ENCODE measurements at regions not wholly inside any gene's neighbourhood (a gene's known extent, or its start where the extent isn't known, plus 50 kb on each side); places are given as distances from the start of the nearest gene placed in this dataset.

- no peak for DNase-seq (ENCODE audit: missing footprints)
- no peak for ATAC-seq
- intact Hi-C loops (cut with DNase I): no loop called here
These were observed 76.1 kb upstream of the GAP43 start for GRCh38 chr3:115547207-115547606.

DNA sequence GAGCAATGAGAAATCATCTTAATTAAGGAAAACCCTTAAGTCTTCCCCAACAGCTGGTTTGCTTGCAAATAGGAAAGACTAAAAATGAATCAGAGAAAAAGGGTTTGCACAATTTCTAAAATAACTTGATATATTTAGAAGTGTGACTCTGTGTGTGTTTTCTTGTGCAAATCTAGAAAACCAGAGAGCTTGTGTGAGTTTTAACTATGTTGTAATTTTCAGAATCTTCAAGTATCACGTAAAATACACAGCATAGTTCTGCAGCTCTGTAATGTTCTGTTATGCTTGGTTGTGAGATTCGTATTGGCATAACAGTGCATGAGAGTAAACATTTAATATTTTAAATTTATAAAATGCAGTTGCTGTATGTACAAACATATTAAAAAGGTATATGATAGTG lies 74.7 kb upstream of the GAP43 start:
- DNase-seq (ENCODE audit: missing footprints): no peak
- no peak for ATAC-seq
- intact Hi-C loops (cut with DNase I): no loop called here

DNA sequence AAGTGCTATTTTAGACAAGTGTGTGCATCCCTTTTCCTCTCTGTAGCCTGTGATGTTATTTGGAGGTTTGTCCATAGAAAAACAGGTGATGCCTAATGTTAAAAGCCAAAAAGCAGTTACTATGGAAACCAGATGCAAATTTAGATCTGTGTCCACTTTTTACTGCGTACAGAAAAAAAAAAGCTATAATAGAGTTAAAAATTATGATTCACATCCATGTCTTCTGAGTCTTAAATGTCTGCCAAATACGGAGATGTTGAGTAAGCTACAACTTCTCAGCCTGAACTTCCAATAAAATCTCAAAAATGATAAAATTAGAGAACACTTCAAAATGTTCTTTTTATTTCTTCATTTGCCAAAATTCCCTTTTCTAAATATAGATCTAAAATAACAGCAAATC lies 74.2 kb upstream of the GAP43 start:
- intact Hi-C loops (cut with DNase I): no loop called here
- no peak for ATAC-seq
- DNase-seq (ENCODE audit: missing footprints): no peak

GRCh38 chr3:115550285-115550761 lies 73.0 kb upstream of the GAP43 start:
- no peak for DNase-seq (ENCODE audit: missing footprints)
- peak; percentile 81 for ATAC-seq
- intact Hi-C loops (cut with DNase I): no loop called here

- ATAC-seq (no peak), DNase-seq (ENCODE audit: missing footprints) (no peak)
- intact Hi-C loops (cut with DNase I): no loop called here
These were observed 72.3 kb upstream of the GAP43 start for GRCh38 chr3:115551016-115551415.

- no peak for ATAC-seq
- intact Hi-C loops (cut with DNase I): no loop called here
- no peak for DNase-seq (ENCODE audit: missing footprints)
These were observed 71.3 kb upstream of the GAP43 start for GRCh38 chr3:115552007-115552406.

GRCh38 chr3:115553796-115554486 lies 69.4 kb upstream of the GAP43 start:
- intact Hi-C loops (cut with DNase I): no loop called here
- DNase-seq (ENCODE audit: missing footprints): no peak
- no peak for ATAC-seq

DNA sequence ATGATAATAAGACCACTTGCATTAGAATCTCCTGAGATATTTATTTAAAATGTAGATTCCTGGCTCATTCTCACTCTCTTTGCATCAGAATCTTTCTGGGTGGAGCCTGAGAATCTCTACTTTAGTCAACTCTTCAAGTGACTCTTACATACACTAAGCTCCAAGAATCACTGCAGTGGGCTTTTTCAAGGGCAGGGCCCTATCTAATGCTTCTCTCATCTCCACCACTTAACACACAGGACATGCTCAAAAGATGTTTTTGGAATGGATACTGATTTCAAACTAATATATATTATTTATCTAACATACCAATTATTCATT lies 68.9 kb upstream of the GAP43 start:
- ATAC-seq (no peak), DNase-seq (ENCODE audit: missing footprints) (no peak)
- intact Hi-C loops (cut with DNase I): no loop called here

DNA sequence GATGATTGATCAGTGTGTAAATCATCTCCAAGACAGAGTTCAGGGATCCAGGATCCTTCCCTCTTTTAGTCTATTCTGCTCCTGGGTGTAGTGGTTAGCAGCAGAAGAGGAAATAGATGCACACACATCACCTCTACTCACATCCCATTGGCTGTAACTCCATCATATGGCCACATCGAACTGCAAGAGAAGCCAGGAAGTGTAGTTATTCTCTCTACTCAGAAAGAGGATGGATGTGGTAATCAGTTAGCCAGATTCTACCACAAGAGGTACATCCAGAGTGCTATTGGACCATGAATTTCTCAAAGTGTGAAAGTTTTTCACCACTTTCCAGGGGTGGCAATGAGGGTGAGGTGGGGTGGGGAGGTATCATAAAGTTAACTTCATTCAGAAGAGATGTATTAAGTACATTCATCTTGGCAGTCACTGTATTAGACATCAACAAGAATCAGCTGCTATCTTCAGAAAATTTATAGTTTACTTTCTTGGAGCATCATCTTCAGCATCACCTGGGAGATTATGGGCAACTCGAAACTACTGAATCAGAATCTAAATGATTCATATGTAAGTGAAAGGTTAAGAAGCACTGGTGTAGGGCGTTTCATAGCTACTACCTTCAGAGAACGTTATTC lies 60.6 kb upstream of the GAP43 start:
- intact Hi-C loops (cut with DNase I): no loop called here
- ATAC-seq (no peak), DNase-seq (ENCODE audit: missing footprints) (no peak)

DNA sequence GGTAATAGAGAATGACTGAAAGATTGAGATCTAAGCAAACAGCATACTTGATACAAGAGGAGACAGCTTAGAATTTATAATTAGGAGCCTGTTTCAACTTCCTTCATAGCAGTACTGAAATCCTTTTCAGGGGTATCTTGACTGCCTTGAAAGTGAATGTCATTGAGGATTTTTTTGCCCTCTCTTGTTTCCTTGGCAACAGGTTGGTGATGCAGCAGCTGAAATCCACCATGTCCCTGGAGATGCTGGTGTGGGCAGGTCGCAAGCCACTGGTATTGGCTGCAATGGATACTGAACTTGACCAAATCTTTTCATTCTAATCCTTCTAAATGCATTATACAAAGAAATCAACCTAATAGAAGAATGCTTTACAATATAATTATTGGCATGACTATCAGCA lies 59.3 kb upstream of the GAP43 start:
- DNase-seq (ENCODE audit: missing footprints) (no peak), ATAC-seq (no peak)
- intact Hi-C loops (cut with DNase I): no loop called here

DNA sequence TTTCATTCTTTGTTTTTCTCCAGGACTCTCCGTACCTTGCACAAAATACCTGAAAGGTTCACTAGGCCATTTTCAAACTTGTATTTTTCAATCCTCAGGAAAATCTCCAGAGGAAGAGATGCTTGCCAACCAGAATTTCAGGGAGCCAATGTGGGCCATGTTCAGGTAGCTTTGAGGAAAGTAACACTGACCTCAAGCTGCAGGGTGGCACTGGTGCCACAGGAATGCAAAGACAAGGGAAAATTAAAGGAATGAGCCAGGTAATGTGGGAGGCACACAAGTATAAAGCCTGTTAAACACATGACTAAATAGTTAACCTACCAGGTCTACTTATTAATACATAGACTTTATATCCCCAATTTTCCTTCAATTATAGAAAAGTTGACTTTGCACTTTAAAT lies 51.9 kb upstream of the GAP43 start:
- no peak for DNase-seq (ENCODE audit: missing footprints)
- intact Hi-C loops (cut with DNase I): loop anchor here (1.0 kb wide), 1 partner anchor 354 kb away; no protein-coding TSS in a partner anchor
- ATAC-seq: no peak

All from Right ventricle myocardium inferior (tissue), 1 donor.